ENCODE measurements at regions not wholly inside any gene's neighbourhood (a gene's known extent, or its start where the extent isn't known, plus 50 kb on each side); places are given as distances from the start of the nearest gene placed in this dataset.

- no peak overlapping the region for H3K4me3 ChIP-seq (ENCODE audit: low read depth, low read length)
- TF ChIP-seq CTCF (IDR thresholded peaks at IDR 0.05; ENCODE audit: insufficient read depth, low read depth, low read length), result no peak
- DNase-seq (ENCODE audit: low read depth), result no peak
Observed at GRCh38 chr1:213435715-213436114, 384.7 kb downstream of the RPS6KC1 start.

GRCh38 chr1:213438339-213438738, 387.3 kb downstream of the RPS6KC1 start:
- TF ChIP-seq CTCF (IDR thresholded peaks at IDR 0.05; ENCODE audit: insufficient read depth, low read depth, low read length), result no peak
- DNase-seq (ENCODE audit: low read depth), result no peak
- no peak overlapping the region for H3K4me3 ChIP-seq (ENCODE audit: low read depth, low read length)

- TF ChIP-seq CTCF (IDR thresholded peaks at IDR 0.05; ENCODE audit: insufficient read depth, low read depth, low read length), result no peak
- no peak for DNase-seq (ENCODE audit: low read depth)
- no peak overlapping the region for H3K4me3 ChIP-seq (ENCODE audit: low read depth, low read length)
Observed at GRCh38 chr1:213439703-213440102, 388.7 kb downstream of the RPS6KC1 start.

DNA sequence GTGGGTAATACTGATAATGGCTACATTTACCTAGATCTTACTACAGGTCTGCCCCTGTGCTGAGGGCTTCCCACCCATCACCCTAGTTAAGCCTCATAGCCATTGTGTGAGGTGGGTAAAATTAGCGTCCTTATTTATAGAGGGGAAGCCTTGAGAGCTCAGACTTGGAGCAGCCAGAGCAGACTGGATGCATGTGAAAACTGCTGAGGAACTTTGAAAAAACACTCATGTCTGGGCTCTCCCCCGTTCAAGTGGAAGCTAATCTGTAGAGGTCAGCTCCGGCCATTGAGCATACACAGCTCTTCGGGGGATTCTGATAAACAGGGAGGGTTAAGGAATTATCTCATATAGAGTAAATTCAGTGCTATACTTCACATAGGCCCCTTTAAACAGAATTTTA, 389.7 kb downstream of the RPS6KC1 start:
- no peak overlapping the region for H3K4me3 ChIP-seq (ENCODE audit: low read depth, low read length)
- DNase-seq (ENCODE audit: low read depth), result no peak
- TF ChIP-seq CTCF (IDR thresholded peaks at IDR 0.05; ENCODE audit: insufficient read depth, low read depth, low read length), result no peak

- TF ChIP-seq CTCF (IDR thresholded peaks at IDR 0.05; ENCODE audit: insufficient read depth, low read depth, low read length), result no peak
- DNase-seq (ENCODE audit: low read depth), result no peak
- no peak overlapping the region for H3K4me3 ChIP-seq (ENCODE audit: low read depth, low read length)
Observed at GRCh38 chr1:213443415-213443814, 392.4 kb downstream of the RPS6KC1 start.

DNA sequence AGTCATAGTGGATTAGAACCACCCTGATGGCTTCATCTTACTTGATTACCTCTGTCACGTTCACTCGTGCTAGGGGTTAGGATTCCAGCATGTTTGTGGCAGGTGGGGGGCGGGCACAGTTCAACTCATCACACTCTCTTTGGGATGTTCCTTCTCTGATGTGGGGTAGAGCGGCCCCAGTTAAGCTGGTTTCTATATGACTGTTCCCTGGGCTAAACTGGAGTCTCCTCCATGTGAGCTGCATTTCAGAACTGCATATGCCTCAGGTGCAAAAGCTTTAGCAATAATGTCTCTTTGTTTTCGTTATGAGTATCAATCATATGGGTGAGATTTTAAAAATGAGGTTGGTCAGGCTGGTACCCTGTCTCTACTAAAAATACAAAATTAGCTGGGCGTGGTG, 393.2 kb downstream of the RPS6KC1 start:
- H3K4me3 ChIP-seq (ENCODE audit: low read depth, low read length), result no peak overlapping the region
- TF ChIP-seq CTCF (IDR thresholded peaks at IDR 0.05; ENCODE audit: insufficient read depth, low read depth, low read length), result no peak
- DNase-seq (ENCODE audit: low read depth), result no peak

DNA sequence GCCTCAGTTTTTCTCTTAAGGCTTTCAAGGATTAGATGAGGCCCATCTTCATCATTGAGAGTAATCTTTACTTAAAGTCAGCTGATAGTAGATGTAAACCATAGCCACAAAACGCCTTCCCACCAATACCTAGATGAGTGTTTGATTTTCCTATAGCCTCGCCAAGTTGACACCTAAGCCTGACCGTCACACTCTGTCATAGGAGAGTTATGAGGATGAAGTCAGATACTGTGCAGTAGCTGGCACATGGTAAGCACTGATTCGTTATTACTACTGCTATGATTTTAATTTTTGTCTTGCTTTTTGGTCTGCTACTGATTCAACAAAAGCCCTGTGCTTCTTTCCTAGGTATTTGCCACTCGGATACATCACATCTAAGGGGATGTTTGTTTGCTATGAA, 395.5 kb downstream of the RPS6KC1 start:
- H3K4me3 ChIP-seq (ENCODE audit: low read depth, low read length), result no peak overlapping the region
- DNase-seq (ENCODE audit: low read depth), result no peak
- TF ChIP-seq CTCF (IDR thresholded peaks at IDR 0.05; ENCODE audit: insufficient read depth, low read depth, low read length), result no peak
